Activated CD8-positive, alpha-beta T cell treated with anti-CD3 and anti-CD28 coated beads, Interleukin-2, amount 10 ng/mL, durations not matched to agents 7 days and 5 days (primary cell): ENCODE measurements at regions not wholly inside any gene's neighbourhood (a gene's known extent, or its start where the extent isn't known, plus 50 kb on each side); places are given as distances from the start of the nearest gene placed in this dataset.
"Not testable (repeated sequence)": the region's sequence is repeated elsewhere in the genome, so short reads cannot be mapped to it uniquely, and the experiment has no call there.

Experiments
- ATAC-seq: fragments of 150-1000 bp; cut with Tn5 transposase; one replicate; pipeline ENCODE4 v1.10.0; 2021; ENCODE audit warnings: moderate library complexity
- CTCF ChIA-PET: fragments of 350-600 bp; sonication (Branson Sonifier 250); formaldehyde crosslinking; loops from one replicate; lab custom pipeline; 2021; ENCODE audit warnings: antibody characterized with exemption; lab: Charles Lee
- POLR2A ChIA-PET: fragments of 350-600 bp; sonication (Branson Sonifier 250); formaldehyde crosslinking; loops from one replicate; lab custom pipeline; 2021; ENCODE audit warnings: antibody characterized with exemption; lab: Charles Lee
- DNase-seq: peaks from one replicate; pipeline ENCODE4 v3.0.0-alpha.2; 2020
- H3K27ac Mint-ChIP-seq: one replicate; pipeline ENCODE4 v1.8.0; 2021; ENCODE audit warnings: mild to moderate bottlenecking, mixed read lengths
- H3K27me3 Mint-ChIP-seq: one replicate; pipeline ENCODE4 v1.8.0; 2021; ENCODE audit warnings: low read depth, mixed read lengths
- H3K36me3 Mint-ChIP-seq: one replicate; pipeline ENCODE4 v1.8.0; 2021; ENCODE audit warnings: low read depth, mixed read lengths
- H3K4me1 Mint-ChIP-seq: one replicate; pipeline ENCODE4 v1.8.0; 2021; ENCODE audit warnings: low read depth, mixed read lengths
- H3K4me3 Mint-ChIP-seq: one replicate; pipeline ENCODE4 v1.8.0; 2021; ENCODE audit warnings: mild to moderate bottlenecking, mixed read lengths
- H3K9me3 Mint-ChIP-seq: one replicate; pipeline ENCODE4 v1.8.0; 2022; ENCODE audit warnings: mixed read lengths; ENCODE audit not compliant: insufficient read depth

DNA sequence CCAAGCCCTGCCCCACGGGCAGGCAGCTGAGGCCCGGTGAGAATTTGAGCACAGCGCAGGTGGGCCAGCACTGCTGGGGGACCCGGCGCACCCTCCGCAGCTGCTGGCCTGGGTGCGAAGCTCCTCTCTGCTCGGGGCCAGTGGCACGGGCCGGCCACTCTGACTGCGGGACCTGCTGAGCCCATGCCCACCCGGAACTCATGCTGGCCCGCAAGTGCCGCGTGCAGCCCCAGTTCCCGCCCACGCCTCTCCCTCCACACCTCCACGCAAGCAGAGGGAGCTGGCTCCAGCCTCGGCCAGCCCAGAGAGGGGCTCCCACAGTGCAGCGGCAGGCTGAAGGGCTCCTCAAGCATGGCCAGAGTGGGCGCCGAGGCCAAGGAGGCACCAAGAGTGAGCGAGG is 190.1 kb upstream of the IGFBP7 start:
- H3K36me3 Mint-ChIP-seq, H3K27ac Mint-ChIP-seq, H3K27me3 Mint-ChIP-seq, ATAC-seq, H3K4me3 Mint-ChIP-seq, CTCF ChIA-PET, H3K9me3 Mint-ChIP-seq, H3K4me1 Mint-ChIP-seq, DNase-seq, POLR2A ChIA-PET: not testable (repeated sequence)

GRCh38 chr4:57291911-57292310 is 181.7 kb upstream of the IGFBP7 start:
- CTCF ChIA-PET: no interaction called here
- no peak for ATAC-seq
- H3K36me3 Mint-ChIP-seq: no peaks in the 10 kb centered on the region
- POLR2A ChIA-PET: no interaction called here
- H3K27ac Mint-ChIP-seq: no peak overlapping the region
- peaks cover 2% of the 10 kb centered on the region for H3K27me3 Mint-ChIP-seq
- H3K4me1 Mint-ChIP-seq: no peaks in the 10 kb centered on the region
- DNase-seq: no peak
- no peaks in the 10 kb centered on the region for H3K9me3 Mint-ChIP-seq
- H3K4me3 Mint-ChIP-seq: no peak overlapping the region

DNA sequence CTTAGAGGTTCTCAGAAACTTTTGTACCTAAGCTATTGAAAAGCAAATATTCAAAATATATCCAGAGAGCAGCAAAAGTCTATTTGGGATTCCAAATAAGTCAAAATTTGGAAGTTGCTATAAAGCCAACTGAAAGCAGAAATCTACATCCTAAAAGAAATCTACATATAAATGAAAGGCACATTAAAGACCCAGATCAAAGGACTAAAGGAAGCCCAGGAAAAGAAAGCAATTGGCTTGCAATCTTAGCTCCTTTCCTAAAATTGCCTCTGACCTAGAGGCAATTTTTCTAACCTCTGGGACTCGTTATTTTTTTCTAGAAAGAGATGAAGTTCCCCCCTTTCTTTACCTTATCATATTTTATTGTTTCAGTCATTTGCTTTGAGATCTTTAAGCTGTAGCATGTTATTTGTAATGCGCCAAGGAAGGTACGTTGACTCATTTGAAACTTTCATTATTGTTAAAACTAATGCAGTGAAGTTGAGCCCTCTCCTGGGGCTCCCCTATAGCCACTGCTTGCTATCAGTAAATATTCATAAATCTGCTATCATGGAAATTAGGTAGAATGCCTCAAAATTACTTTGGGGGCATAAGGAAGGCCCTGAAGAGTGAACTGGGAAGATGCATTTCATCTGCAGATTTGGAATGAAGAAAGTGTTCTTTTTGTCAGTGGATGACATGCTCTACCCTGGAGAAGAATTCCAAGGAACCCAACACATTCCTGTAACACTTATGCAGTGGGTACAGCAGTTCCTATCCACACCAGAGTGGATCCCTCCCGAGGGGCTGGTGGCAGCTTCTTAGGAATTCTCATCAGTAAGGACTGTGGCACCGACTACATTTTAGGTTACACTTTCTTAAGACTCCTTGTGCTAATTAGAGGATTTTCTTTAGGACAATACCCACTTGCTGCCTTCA is 177.8 kb upstream of the IGFBP7 start:
- Mint-ChIP-seq H3K36me3 (no peaks in the 10 kb centered on the region), H3K27me3 (peaks cover 2% of the 10 kb centered on the region), H3K4me3 (no peak overlapping the region), H3K27ac (no peak overlapping the region), H3K9me3 (no peaks in the 10 kb centered on the region), H3K4me1 (no peaks in the 10 kb centered on the region)
- ChIA-PET POLR2A (no interaction called here), CTCF (no interaction called here)
- no peak for DNase-seq
- no peak for ATAC-seq

DNA sequence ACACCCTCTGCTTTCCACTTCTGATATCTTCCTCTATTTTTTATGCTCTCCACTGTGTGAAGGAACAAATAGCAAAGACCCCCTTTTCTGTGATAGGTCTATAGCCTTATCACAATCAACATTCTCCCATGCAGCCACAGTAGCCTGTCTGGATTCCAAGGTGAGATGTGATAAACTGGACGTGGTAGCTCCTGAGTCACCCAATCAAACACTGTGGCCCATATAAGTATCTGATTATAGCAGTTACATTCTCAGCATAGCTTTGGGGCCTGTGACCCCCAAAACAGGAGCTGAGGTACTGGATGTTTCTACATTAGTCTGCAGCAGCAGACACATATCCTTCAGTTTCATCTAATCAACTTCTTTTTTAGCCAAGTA is 172.7 kb upstream of the IGFBP7 start:
- Mint-ChIP-seq H3K4me1 (no peaks in the 10 kb centered on the region), H3K36me3 (no peaks in the 10 kb centered on the region), H3K27ac (no peak overlapping the region), H3K27me3 (no peaks in the 10 kb centered on the region), H3K9me3 (no peaks in the 10 kb centered on the region), H3K4me3 (no peak overlapping the region)
- CTCF ChIA-PET: interaction anchor here (1.2 kb wide), 1 partner anchor 119 kb away, joined by 4 read pairs; no protein-coding TSS in a partner anchor
- POLR2A ChIA-PET: no interaction called here
- no peak for DNase-seq
- no peak for ATAC-seq

DNA sequence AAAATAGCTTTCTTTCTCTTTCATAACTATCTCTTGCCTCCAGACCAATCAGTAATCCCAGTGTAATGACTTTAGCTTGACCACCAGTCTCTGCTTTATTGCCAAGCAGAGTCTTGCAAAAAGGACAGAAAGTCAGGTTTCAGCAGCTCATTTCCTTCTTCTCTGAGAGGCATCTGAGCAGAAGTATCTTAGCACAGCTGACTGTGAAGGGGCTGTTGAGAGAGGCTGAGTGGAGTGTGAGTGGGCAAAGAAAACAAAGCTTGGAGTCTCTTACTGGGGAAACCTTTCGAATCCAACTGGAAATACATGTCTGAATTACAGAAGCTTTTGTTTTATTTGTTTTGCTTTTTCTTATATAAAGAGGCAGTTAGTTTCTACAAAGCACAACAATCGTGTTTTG is 170.3 kb upstream of the IGFBP7 start:
- no peaks in the 10 kb centered on the region for H3K4me1 Mint-ChIP-seq
- no peaks in the 10 kb centered on the region for H3K27me3 Mint-ChIP-seq
- H3K27ac Mint-ChIP-seq: no peak overlapping the region
- H3K9me3 Mint-ChIP-seq: no peaks in the 10 kb centered on the region
- DNase-seq (no peak), ATAC-seq (no peak)
- POLR2A ChIA-PET: no interaction called here
- CTCF ChIA-PET: no interaction called here
- no peaks in the 10 kb centered on the region for H3K36me3 Mint-ChIP-seq
- no peak overlapping the region for H3K4me3 Mint-ChIP-seq

- ATAC-seq (no peak), DNase-seq (no peak)
- Mint-ChIP-seq H3K36me3 (no peaks in the 10 kb centered on the region), H3K27ac (no peak overlapping the region), H3K9me3 (no peaks in the 10 kb centered on the region), H3K27me3 (no peaks in the 10 kb centered on the region), H3K4me3 (no peak overlapping the region), H3K4me1 (no peaks in the 10 kb centered on the region)
- POLR2A ChIA-PET: no interaction called here
- CTCF ChIA-PET: no interaction called here
These were observed 168.6 kb upstream of the IGFBP7 start for GRCh38 chr4:57278780-57279179.

GRCh38 chr4:57274082-57274481 is 163.9 kb upstream of the IGFBP7 start:
- POLR2A ChIA-PET: no interaction called here

DNA sequence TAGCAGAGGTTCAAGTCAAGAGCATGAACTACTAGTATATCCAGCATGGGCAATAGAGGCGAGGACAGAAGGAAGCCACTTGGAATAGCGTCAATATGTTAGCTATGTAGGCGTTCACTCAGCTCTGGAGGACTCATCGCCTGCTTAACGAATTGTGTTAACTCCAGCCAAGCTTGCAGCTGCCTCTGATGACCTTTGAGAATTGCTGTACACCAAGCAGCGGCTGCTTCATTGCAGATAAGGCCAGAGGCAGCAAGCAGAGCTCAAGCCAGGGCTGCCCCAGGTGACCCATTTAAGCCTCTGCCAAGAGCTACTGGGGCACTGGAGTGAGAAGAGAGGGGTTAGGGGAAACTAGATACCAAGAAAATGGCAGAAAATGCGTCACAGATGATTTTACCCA is 160.2 kb upstream of the IGFBP7 start:
- Mint-ChIP-seq H3K36me3 (no peaks in the 10 kb centered on the region), H3K27me3 (no peaks in the 10 kb centered on the region), H3K4me1 (no peaks in the 10 kb centered on the region), H3K27ac (no peak overlapping the region), H3K9me3 (no peaks in the 10 kb centered on the region), H3K4me3 (no peak overlapping the region)
- ATAC-seq (no peak), DNase-seq (no peak)
- POLR2A ChIA-PET: no interaction called here
- CTCF ChIA-PET: interaction anchor here (1.2 kb wide), 1 partner anchor 107 kb away, joined by 5 read pairs; no protein-coding TSS in a partner anchor

More at GRCh38 chr4:57274082-57274481, 163.9 kb upstream of the IGFBP7 start:
- Mint-ChIP-seq H3K27me3 (no peaks in the 10 kb centered on the region), H3K9me3 (no peaks in the 10 kb centered on the region), H3K4me3 (no peak overlapping the region), H3K4me1 (no peaks in the 10 kb centered on the region), H3K36me3 (no peaks in the 10 kb centered on the region), H3K27ac (no peak overlapping the region)
- CTCF ChIA-PET: no interaction called here
- DNase-seq (no peak), ATAC-seq (no peak)

DNA sequence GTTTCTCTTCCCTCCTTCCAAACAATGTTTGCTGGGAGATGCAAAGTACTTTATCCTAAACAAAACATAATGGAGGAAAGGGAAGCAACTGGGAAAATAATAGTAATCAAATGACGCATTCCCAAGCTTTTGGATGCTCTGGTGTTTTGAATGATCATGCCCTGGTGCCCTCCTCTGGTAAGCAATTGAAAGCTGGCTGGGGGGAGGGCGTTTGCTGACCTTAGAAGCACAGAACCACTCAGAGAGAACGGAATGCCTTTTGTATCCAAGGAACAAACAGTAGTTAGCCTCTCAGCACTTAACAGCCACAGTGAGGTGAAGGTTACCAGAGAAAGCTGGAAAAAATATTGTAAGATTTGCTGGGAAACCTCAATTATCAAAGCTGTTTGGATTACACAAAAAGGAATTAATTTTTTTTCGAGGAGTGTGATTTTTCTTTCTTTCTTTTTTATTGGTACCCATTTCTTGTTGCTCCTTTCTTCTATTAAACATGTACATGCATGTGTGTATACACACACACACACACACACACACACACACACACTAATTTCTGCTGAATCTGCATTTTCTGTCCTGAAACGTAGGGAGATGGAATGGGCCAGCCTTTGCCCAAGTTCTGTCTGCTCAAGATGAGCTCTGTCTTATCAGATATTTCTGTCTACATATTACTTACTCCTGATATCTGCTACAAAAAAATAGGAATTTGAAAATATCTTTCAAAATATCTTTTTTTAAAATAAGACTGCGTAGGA is 155.8 kb upstream of the IGFBP7 start:
- DNase-seq: no peak
- Mint-ChIP-seq H3K27me3 (no peaks in the 10 kb centered on the region), H3K4me3 (no peak overlapping the region), H3K36me3 (no peaks in the 10 kb centered on the region), H3K4me1 (no peaks in the 10 kb centered on the region), H3K27ac (no peak overlapping the region), H3K9me3 (no peaks in the 10 kb centered on the region)
- no peak for ATAC-seq
- POLR2A ChIA-PET: no interaction called here
- CTCF ChIA-PET: no interaction called here

DNA sequence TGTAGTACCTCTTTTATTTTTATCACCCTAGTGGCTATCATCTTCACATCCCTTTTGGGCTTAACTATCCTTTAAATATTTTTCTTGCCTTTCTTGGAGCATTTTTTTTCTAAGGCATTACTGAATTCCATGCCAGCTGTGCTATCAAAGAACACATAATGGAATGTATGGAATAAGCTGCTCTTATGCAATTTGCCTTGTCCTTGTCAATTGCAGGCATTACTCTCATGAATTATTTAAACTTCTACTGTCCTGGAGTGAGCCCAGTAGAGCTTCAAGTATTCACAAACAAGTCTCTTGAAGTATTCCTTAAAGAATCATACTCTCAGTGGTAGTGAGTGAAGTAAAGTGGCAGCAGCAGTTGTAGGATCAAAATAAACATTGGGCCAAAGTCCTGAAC is 144.6 kb upstream of the IGFBP7 start:
- CTCF ChIA-PET: interaction anchor here (1.1 kb wide), 1 partner anchor 64 kb away, joined by 3 read pairs; no protein-coding TSS in a partner anchor
- no peak overlapping the region for H3K4me3 Mint-ChIP-seq
- DNase-seq (no peak), ATAC-seq (no peak)
- H3K36me3 Mint-ChIP-seq: no peaks in the 10 kb centered on the region
- no peak overlapping the region for H3K27ac Mint-ChIP-seq
- no peaks in the 10 kb centered on the region for H3K27me3 Mint-ChIP-seq
- no peaks in the 10 kb centered on the region for H3K4me1 Mint-ChIP-seq
- POLR2A ChIA-PET: no interaction called here
- no peaks in the 10 kb centered on the region for H3K9me3 Mint-ChIP-seq

- CTCF ChIA-PET: no interaction called here
- no peaks in the 10 kb centered on the region for H3K36me3 Mint-ChIP-seq
- H3K27me3 Mint-ChIP-seq: no peaks in the 10 kb centered on the region
These were observed 138.9 kb upstream of the IGFBP7 start for GRCh38 chr4:57249083-57249482.

DNA sequence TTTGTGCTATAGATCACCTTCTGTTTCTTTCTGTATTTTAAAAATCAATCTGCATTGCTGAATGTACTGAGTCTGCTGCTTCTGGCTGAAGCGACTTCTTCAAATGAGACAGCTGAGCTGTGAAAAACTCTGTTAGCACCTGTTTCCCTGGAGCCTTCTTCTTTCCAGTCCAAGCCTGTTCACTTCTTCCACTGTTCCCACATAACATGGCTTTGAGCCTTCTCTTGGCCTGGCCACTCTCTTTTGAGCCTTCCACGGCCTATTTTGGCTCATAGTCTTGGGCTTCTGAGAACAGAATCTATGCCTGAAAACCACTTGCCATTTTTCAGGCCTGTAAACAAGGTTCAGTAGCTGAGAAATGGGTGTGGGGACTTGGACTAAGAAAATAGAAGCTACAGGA is 132.9 kb upstream of the IGFBP7 start:
- no peak overlapping the region for H3K27ac Mint-ChIP-seq
- POLR2A ChIA-PET: no interaction called here
- no peaks in the 10 kb centered on the region for H3K4me1 Mint-ChIP-seq
- DNase-seq (no peak), ATAC-seq (no peak)
- no peaks in the 10 kb centered on the region for H3K36me3 Mint-ChIP-seq
- no peak overlapping the region for H3K4me3 Mint-ChIP-seq
- H3K9me3 Mint-ChIP-seq: peaks cover 5% of the 10 kb centered on the region
- CTCF ChIA-PET: no interaction called here
- H3K27me3 Mint-ChIP-seq: no peaks in the 10 kb centered on the region

More at GRCh38 chr4:57249083-57249482, 138.9 kb upstream of the IGFBP7 start:
- Mint-ChIP-seq H3K9me3 (peaks cover 5% of the 10 kb centered on the region), H3K4me1 (no peaks in the 10 kb centered on the region), H3K4me3 (no peak overlapping the region), H3K27ac (no peak overlapping the region)
- no peak for DNase-seq
- ATAC-seq: no peak
- POLR2A ChIA-PET: no interaction called here
